H9 (cell line): ENCODE measurements at regions not wholly inside any gene's neighbourhood (a gene's known extent, or its start where the extent isn't known, plus 50 kb on each side); places are given as distances from the start of the nearest gene placed in this dataset.

Experiments used
- DNase-seq: peaks from one replicate; pipeline ENCODE4 v3.0.0-alpha.2; 2017
- H2AFZ ChIP-seq: one replicate; pipeline ENCODE4 v1.6.1; 2013; ENCODE audit warnings: mild to moderate bottlenecking, low read length, control low read depth, moderate library complexity
- H2AK5ac ChIP-seq: 2 replicates; pipeline ENCODE4 v1.6.1; 2013; ENCODE audit warnings: low read length, control low read depth, mixed read lengths; ENCODE audit not compliant: insufficient read length
- H2BK120ac ChIP-seq: one replicate; pipeline ENCODE4 v1.6.1; 2013; ENCODE audit warnings: low read depth, mild to moderate bottlenecking, low read length, control low read depth, inconsistent platforms; ENCODE audit not compliant: poor library complexity, severe bottlenecking
- H2BK12ac ChIP-seq: 2 replicates; pipeline ENCODE4 v1.6.1; 2013; ENCODE audit warnings: low read length, control low read depth, mixed read lengths, low read depth; ENCODE audit not compliant: insufficient read length
- H2BK15ac ChIP-seq: 2 replicates; pipeline ENCODE4 v1.6.1; 2013; ENCODE audit warnings: low read depth, low read length, control low read depth
- H2BK20ac ChIP-seq: one replicate; pipeline ENCODE4 v1.6.1; 2013; ENCODE audit warnings: low read depth, mild to moderate bottlenecking, low read length, control low read depth, inconsistent platforms; ENCODE audit not compliant: poor library complexity, severe bottlenecking
- H2BK5ac ChIP-seq: 2 replicates; pipeline ENCODE4 v1.6.1; 2013; ENCODE audit warnings: low read length, control low read depth, mixed read lengths; ENCODE audit not compliant: insufficient read length
- H3K14ac ChIP-seq: 2 replicates; pipeline ENCODE4 v1.6.1; 2013; ENCODE audit warnings: low read length, control low read depth; ENCODE audit not compliant: insufficient read depth
- H3K18ac ChIP-seq: 2 replicates; pipeline ENCODE4 v1.6.1; 2013; ENCODE audit warnings: low read depth, mild to moderate bottlenecking, mixed read lengths, low read length, control low read depth; ENCODE audit not compliant: insufficient read length
- H3K23ac ChIP-seq: 2 replicates; pipeline ENCODE4 v1.6.1; 2013; ENCODE audit warnings: low read length, control low read depth, mixed read lengths, low read depth; ENCODE audit not compliant: insufficient read length
- H3K23me2 ChIP-seq: 2 replicates; pipeline ENCODE4 v1.6.1; 2013; ENCODE audit warnings: low read depth, mild to moderate bottlenecking, mixed read lengths, low read length, control low read depth; ENCODE audit not compliant: insufficient read length, poor library complexity, severe bottlenecking
- H3K27ac ChIP-seq: 2 replicates; pipeline ENCODE4 v1.5.1; 2013; ENCODE audit warnings: low read length, control low read depth, mixed read lengths, low read depth; ENCODE audit not compliant: insufficient read length
- H3K27me3 ChIP-seq: 2 replicates; pipeline ENCODE4 v1.6.1; 2013; ENCODE audit warnings: low read length, control low read depth, inconsistent platforms; ENCODE audit not compliant: insufficient read depth
- H3K4ac ChIP-seq: 2 replicates; pipeline ENCODE4 v1.6.1; 2013; ENCODE audit warnings: low read depth, mild to moderate bottlenecking, control low read depth, inconsistent platforms, low read length, moderate library complexity
- H3K4me1 ChIP-seq: 2 replicates; pipeline ENCODE4 v1.6.1; 2013; ENCODE audit warnings: low read length, control low read depth, inconsistent platforms; ENCODE audit not compliant: insufficient read depth
- H3K4me2 ChIP-seq: 2 replicates; pipeline ENCODE4 v1.6.1; 2013; ENCODE audit warnings: low read length, control low read depth, mixed read lengths; ENCODE audit not compliant: insufficient read length, insufficient read depth
- H3K56ac ChIP-seq: 2 replicates; pipeline ENCODE4 v1.6.1; 2013; ENCODE audit warnings: low read depth, mild to moderate bottlenecking, mixed read lengths, low read length, control low read depth; ENCODE audit not compliant: insufficient read length
- H3K79me1 ChIP-seq: 2 replicates; pipeline ENCODE4 v1.6.1; 2013; ENCODE audit warnings: low read depth, mild to moderate bottlenecking, moderate library complexity, low read length, control low read depth, inconsistent platforms; ENCODE audit not compliant: insufficient read depth, poor library complexity, severe bottlenecking
- H3K79me2 ChIP-seq: 2 replicates; pipeline ENCODE4 v1.6.1; 2013; ENCODE audit warnings: low read length, control low read depth, inconsistent platforms; ENCODE audit not compliant: insufficient read depth
- H3K9ac ChIP-seq: 2 replicates; pipeline ENCODE4 v1.6.1; 2013; ENCODE audit warnings: low read length, control low read depth, mixed read lengths; ENCODE audit not compliant: insufficient read length; ENCODE audit errors: extremely low read depth
- H3K9me3 ChIP-seq: one replicate; pipeline ENCODE4 v1.6.1; 2013; ENCODE audit warnings: low read depth, low read length, inconsistent platforms; ENCODE audit not compliant: control insufficient read depth
- H3T11ph ChIP-seq: one replicate; pipeline ENCODE4 v1.6.1; 2013; ENCODE audit warnings: mild to moderate bottlenecking, low read length, control low read depth, inconsistent platforms
- H4K20me1 ChIP-seq: one replicate; pipeline ENCODE4 v1.6.1; 2013; ENCODE audit not compliant: control insufficient read depth, insufficient read length, insufficient read depth
- H4K5ac ChIP-seq: 2 replicates; pipeline ENCODE4 v1.6.1; 2013; ENCODE audit warnings: low read depth, mild to moderate bottlenecking, mixed read lengths, low read length, control low read depth; ENCODE audit not compliant: insufficient read length
- H4K8ac ChIP-seq: replicated peaks from 2 replicates; pipeline ENCODE4 v1.6.1; 2013; ENCODE audit warnings: low read length, control low read depth, mixed read lengths, low read depth; ENCODE audit not compliant: insufficient read length
- H4K91ac ChIP-seq: 2 replicates; pipeline ENCODE4 v1.6.1; 2013; ENCODE audit warnings: low read depth, mild to moderate bottlenecking, moderate library complexity, mixed read lengths, low read length, control low read depth; ENCODE audit not compliant: insufficient read length
- H3K27ac Mint-ChIP-seq, 3 experiments: 2 replicates in 2 of 3; 3 replicates in 1 of 3; pipeline ENCODE4 v1.8.0; 2020 to 2021; ENCODE audit warnings: mixed read lengths in 3 of 3, mild to moderate bottlenecking in 1 of 3, moderate library complexity in 1 of 3
- H3K27me3 Mint-ChIP-seq: 2 replicates; pipeline ENCODE4 v1.8.0; 2021; ENCODE audit warnings: low read depth, mild to moderate bottlenecking, moderate library complexity, mixed read lengths
- H3K36me3 Mint-ChIP-seq, 3 experiments: 2 replicates in 2 of 3; 3 replicates in 1 of 3; pipeline ENCODE4 v1.8.0; 2020 to 2021; ENCODE audit warnings: low read depth in 3 of 3, mixed read lengths in 3 of 3; ENCODE audit not compliant: insufficient read depth in 1 of 3
- H3K4me1 Mint-ChIP-seq, 2 experiments: 2 replicates each; pipeline ENCODE4 v1.8.0; 2020; ENCODE audit warnings: mixed read lengths in 2 of 2
- H3K4me3 Mint-ChIP-seq, 2 experiments: 2 replicates in 1 of 2; 3 replicates in 1 of 2; pipeline ENCODE4 v1.8.0; 2020 to 2021; ENCODE audit warnings: mild to moderate bottlenecking in 2 of 2, mixed read lengths in 2 of 2, moderate library complexity in 1 of 2
- H3K9me3 Mint-ChIP-seq, 2 experiments: 2 replicates in 1 of 2; 3 replicates in 1 of 2; pipeline ENCODE4 v1.8.0; 2020; ENCODE audit warnings: mild to moderate bottlenecking in 2 of 2, mixed read lengths in 2 of 2, moderate library complexity in 1 of 2
- CTCF ChIP-seq: fragments of 200-600 bp; sonication (generic); conservative IDR thresholded peaks from 3 replicates; pipeline ENCODE4 v1.8.0; 2021; ENCODE audit warnings: antibody characterized with exemption, mild to moderate bottlenecking
- whole genome bisulfite sequencing: extraction: QIAGEN DNeasy Blood & Tissue Kit; methylation state at CpG from one replicate; pipeline ENCODE4 v1.1.7; 2013; ENCODE audit warnings: missing lambda C conversion rate, low lambda C conversion rate, mixed read lengths; ENCODE audit not compliant: insufficient read length; ENCODE audit errors: extremely low coverage; 5-methylcytosine and 5-hydroxymethylcytosine counted together

- Histone ChIP-seq H4K8ac (no peak overlapping the region), H3K27ac (no peak overlapping the region), H3K79me2 (no peaks in the 10 kb centered on the region), H3K4me1 (no peaks in the 10 kb centered on the region), H4K5ac (no peak overlapping the region), H3K4me2 (no peak overlapping the region), H2BK15ac (no peak overlapping the region), H2AFZ (no peak overlapping the region), H3K4ac (no peak overlapping the region), H3K56ac (no peak overlapping the region), H2BK120ac (no peak overlapping the region), H3K9me3 (no peaks in the 10 kb centered on the region), H3T11ph (no peak overlapping the region), H2BK5ac (no peak overlapping the region), H4K91ac (no peak overlapping the region), H2BK12ac (no peak overlapping the region), H3K18ac (no peak overlapping the region), H3K14ac (no peak overlapping the region; the same call in 1 of the 2 replicates), H3K79me1 (no peaks in the 10 kb centered on the region), H2AK5ac (no peak overlapping the region), H3K9ac (no peak overlapping the region), H3K23me2 (no peaks in the 10 kb centered on the region), H2BK20ac (no peak overlapping the region), H4K20me1 (no peaks in the 10 kb centered on the region), H3K27me3 (no peaks in the 10 kb centered on the region), H3K23ac (no peak overlapping the region)
- Mint-ChIP-seq H3K36me3 (no peaks in the 10 kb centered on the region; a peak in 1 of 7 replicates), H3K27ac (no peak overlapping the region), H3K4me1 (no peaks in the 10 kb centered on the region), H3K4me3 (no peak overlapping the region), H3K9me3 (no peaks in the 10 kb centered on the region; a peak in 2 of 5 replicates), H3K27me3 (peaks cover 2% of the 10 kb centered on the region; the same call in 1 of the 2 replicates)
- TF ChIP-seq CTCF = no peak
- no CpG with 5 or more reads among the region's 4 CpGs for WGBS
- no peak for DNase-seq
Observed at GRCh38 chr5:175032741-175033151, 308.4 kb downstream of the MSX2 start.
